Cerebellar cortex (tissue), 1 donor: ENCODE measurements at regions not wholly inside any gene's neighbourhood (a gene's known extent, or its start where the extent isn't known, plus 50 kb on each side); places are given as distances from the start of the nearest gene placed in this dataset.

Experiments used
- DNase-seq: peaks from one replicate; pipeline ENCODE4 v3.0.0-alpha.2; 2015; ENCODE audit warnings: low spot score

- no peak for DNase-seq
Observed at GRCh38 chr10:52442576-52442975, 128.5 kb downstream of the DKK1 start.

GRCh38 chr10:52443419-52444388 is 129.6 kb downstream of the DKK1 start:
- DNase-seq: no peak

- no peak for DNase-seq
Observed at GRCh38 chr10:52446391-52446790, 132.3 kb downstream of the DKK1 start.

- no peak for DNase-seq
Observed at GRCh38 chr10:52447931-52448353, 133.9 kb downstream of the DKK1 start.

- DNase-seq: no peak
Observed at GRCh38 chr10:52450762-52451291, 136.7 kb downstream of the DKK1 start.

- no peak for DNase-seq
Observed at GRCh38 chr10:52451817-52452216, 137.7 kb downstream of the DKK1 start.

- no peak for DNase-seq
Observed at GRCh38 chr10:52452600-52453493, 138.8 kb downstream of the DKK1 start.

- DNase-seq: no peak
Observed at GRCh38 chr10:52453501-52453900, 139.4 kb downstream of the DKK1 start.

- DNase-seq: no peak
Observed at GRCh38 chr10:52454491-52454890, 140.4 kb downstream of the DKK1 start.

GRCh38 chr10:52455098-52455497 is 141.0 kb downstream of the DKK1 start:
- DNase-seq: no peak

GRCh38 chr10:52459097-52459496 is 145.0 kb downstream of the DKK1 start:
- DNase-seq: no peak

- DNase-seq: no peak
Observed at GRCh38 chr10:52463826-52464225, 149.7 kb downstream of the DKK1 start.

GRCh38 chr10:52464368-52465124 is 150.5 kb downstream of the DKK1 start:
- DNase-seq: no peak

GRCh38 chr10:52465202-52465601 is 151.1 kb downstream of the DKK1 start:
- DNase-seq: no peak

GRCh38 chr10:52466464-52466863 is 152.4 kb downstream of the DKK1 start:
- DNase-seq: no peak

- no peak for DNase-seq
Observed at GRCh38 chr10:52469970-52470705, 156.1 kb downstream of the DKK1 start.

- no peak for DNase-seq
Observed at GRCh38 chr10:52472406-52473146, 158.5 kb downstream of the DKK1 start.

GRCh38 chr10:52474265-52474664 is 160.2 kb downstream of the DKK1 start:
- DNase-seq: no peak

GRCh38 chr10:52477305-52477704 is 163.2 kb downstream of the DKK1 start:
- DNase-seq: no peak

- no peak for DNase-seq
Observed at GRCh38 chr10:52479567-52479966, 165.5 kb downstream of the DKK1 start.
